ENCODE measurements at regions not wholly inside any gene's neighbourhood (a gene's known extent, or its start where the extent isn't known, plus 50 kb on each side); places are given as distances from the start of the nearest gene placed in this dataset.

GRCh38 chr14:98503086-98503815 lies 768.7 kb downstream of the BCL11B start:
- no peak overlapping the region for H3K4me3 ChIP-seq (ENCODE audit: insufficient read depth, low read depth, low read length)
- BruUV-seq (replicated peaks), result no TSS peak
- H4K5ac ChIP-seq (ENCODE audit: low read depth, low read length), result no peak overlapping the region
- H3K4ac ChIP-seq (ENCODE audit: low read depth, low read length), result no peak overlapping the region
- H2BK20ac ChIP-seq (ENCODE audit: low read depth, low read length), result no peak overlapping the region
- no peak overlapping the region for H2AK5ac ChIP-seq (ENCODE audit: low read depth, low read length)
- 33% methylated on average over 1 of the region's 6 CpGs; no CpG with 5 or more reads in 1 of the 2 experiments for WGBS, 2 experiments (ENCODE audit: extremely low coverage in 2 of 2, insufficient read length in 1 of 2)
- no peak overlapping the region for H3K56ac ChIP-seq (ENCODE audit: extremely low read depth, insufficient read depth, low read length)
- H2AFZ ChIP-seq (replicated peaks; ENCODE audit: low read length, poor library complexity), result no peak overlapping the region
- no peak overlapping the region for H2BK5ac ChIP-seq (ENCODE audit: low read depth, low read length, poor library complexity, severe bottlenecking)
- TF ChIP-seq RAD21 (IDR thresholded peaks at IDR 0.05; ENCODE audit: low read length) (no peak), RFX5 (IDR thresholded peaks at IDR 0.05; ENCODE audit: low read depth, low read length) (no peak), CTCF (conservative IDR thresholded peaks at IDR 0.05; ENCODE audit: low read depth, low read length) (no peak), NFE2L2 (IDR thresholded peaks at IDR 0.05; ENCODE audit: low read depth, low read length) (no peak), CEBPB (IDR thresholded peaks at IDR 0.05; ENCODE audit: low read depth, low read length) (no peak), POLR2A (IDR thresholded peaks at IDR 0.05; ENCODE audit: low read depth, low read length) (no peak), BHLHE40 (IDR thresholded peaks at IDR 0.05; ENCODE audit: low read depth, low read length) (no peak), RCOR1 (IDR thresholded peaks at IDR 0.05; ENCODE audit: insufficient replicate concordance, low read length) (no peak), ELK1 (IDR thresholded peaks at IDR 0.05; ENCODE audit: borderline replicate concordance, low read depth, low read length) (no peak), MXI1 (IDR thresholded peaks at IDR 0.05; ENCODE audit: borderline replicate concordance, low read depth, low read length) (no peak), CHD1 (IDR thresholded peaks at IDR 0.05; ENCODE audit: low read depth, low read length) (no peak), SMC3 (IDR thresholded peaks at IDR 0.05; ENCODE audit: low read depth, low read length) (no peak), MAZ (IDR thresholded peaks at IDR 0.05; ENCODE audit: borderline replicate concordance, low read depth, low read length) (no peak), FOS (IDR thresholded peaks at IDR 0.05; ENCODE audit: low read depth, low read length) (no peak), MAFK (IDR thresholded peaks at IDR 0.05; ENCODE audit: low read depth, low read length) (no peak)
- TF ChIP-seq, protein P1, sequence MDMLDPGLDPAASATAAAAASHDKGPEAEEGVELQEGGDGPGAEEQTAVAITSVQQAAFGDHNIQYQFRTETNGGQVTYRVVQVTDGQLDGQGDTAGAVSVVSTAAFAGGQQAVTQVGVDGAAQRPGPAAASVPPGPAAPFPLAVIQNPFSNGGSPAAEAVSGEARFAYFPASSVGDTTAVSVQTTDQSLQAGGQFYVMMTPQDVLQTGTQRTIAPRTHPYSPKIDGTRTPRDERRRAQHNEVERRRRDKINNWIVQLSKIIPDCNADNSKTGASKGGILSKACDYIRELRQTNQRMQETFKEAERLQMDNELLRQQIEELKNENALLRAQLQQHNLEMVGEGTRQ (IDR thresholded peaks at IDR 0.05; ENCODE audit: low read depth, low read length), result no peak
- H3K27ac ChIP-seq (ENCODE audit: insufficient read depth, low read length), result no peak overlapping the region
- H4K91ac ChIP-seq (ENCODE audit: insufficient read depth, low read depth, low read length), result no peak overlapping the region
- H2BK15ac ChIP-seq (ENCODE audit: low read depth, low read length), result no peak overlapping the region
- H3K9me1 ChIP-seq (ENCODE audit: insufficient read depth, low read length), result no peaks in the 10 kb centered on the region
- H2BK120ac ChIP-seq (ENCODE audit: low read depth, low read length), result no peak overlapping the region
- intact Hi-C loops (cut with micrococcal nuclease) (no loop called here), in situ Hi-C loops (cut with MboI; ENCODE audit: low sequenced_read_pairs) (no loop called here), dilution Hi-C loops (cut with HindIII; ENCODE audit: low sequenced_read_pairs, unreplicated experiment) (no loop called here)
- DNase-seq (no peak), ATAC-seq (ENCODE audit: low read depth) (no peak)
- no peak overlapping the region for H3K14ac ChIP-seq (replicated peaks; ENCODE audit: low read depth, low read length)
- CTCF ChIA-PET, result no interaction called here
- H4K8ac ChIP-seq (ENCODE audit: low read depth in 2 of 2, low read length in 2 of 2), result no peak overlapping the region
- no peak overlapping the region for H3K9ac ChIP-seq (ENCODE audit: low read depth, low read length)
- POLR2A ChIA-PET (ENCODE audit: unreplicated experiment), result no interaction called here
- H3K18ac ChIP-seq (ENCODE audit: low read depth, low read length), result no peak overlapping the region
- H2AK9ac ChIP-seq (replicated peaks; ENCODE audit: low read depth, low read length, poor library complexity), result no peak overlapping the region
- H3K4me2 ChIP-seq (ENCODE audit: low read depth, low read length), result no peak overlapping the region
- H4K20me1 ChIP-seq (ENCODE audit: insufficient read depth, low read length), result no peaks in the 10 kb centered on the region
- H3K4me1 ChIP-seq (ENCODE audit: control insufficient read depth, insufficient read depth, low read length), result no peaks in the 10 kb centered on the region
- no peaks in the 10 kb centered on the region for H3K79me1 ChIP-seq (ENCODE audit: low read depth in 1 of 2, low read length in 2 of 2)
- H3K23ac ChIP-seq (ENCODE audit: low read depth, low read length), result no peak overlapping the region
- peaks cover 14% of the 10 kb centered on the region for H3K9me3 ChIP-seq (ENCODE audit: control insufficient read depth, insufficient read depth, low read length)
- no peaks in the 10 kb centered on the region for H3K36me3 ChIP-seq (ENCODE audit: control insufficient read depth, insufficient read depth, low read length)
- H3K27me3 ChIP-seq (ENCODE audit: control insufficient read depth, insufficient read depth, low read length), result no peaks in the 10 kb centered on the region

Measured in IMR-90 (cell line).